HPDE6-E6E7 (cell line): ENCODE measurements at regions not wholly inside any gene's neighbourhood (a gene's known extent, or its start where the extent isn't known, plus 50 kb on each side); places are given as distances from the start of the nearest gene placed in this dataset.
"Not testable (repeated sequence)": the region's sequence is repeated elsewhere in the genome, so short reads cannot be mapped to it uniquely, and the experiment has no call there.

Source experiments
- DNase-seq: peaks from one replicate; pipeline ENCODE4 v3.0.0; 2011; ENCODE audit warnings: missing footprints; ENCODE audit errors: extremely low spot score

GRCh38 chr16:86229283-86229682, 281.0 kb upstream of the FOXF1 start:
- no peak for DNase-seq

- no peak for DNase-seq
These were observed 280.3 kb upstream of the FOXF1 start for GRCh38 chr16:86229866-86230656.

DNA sequence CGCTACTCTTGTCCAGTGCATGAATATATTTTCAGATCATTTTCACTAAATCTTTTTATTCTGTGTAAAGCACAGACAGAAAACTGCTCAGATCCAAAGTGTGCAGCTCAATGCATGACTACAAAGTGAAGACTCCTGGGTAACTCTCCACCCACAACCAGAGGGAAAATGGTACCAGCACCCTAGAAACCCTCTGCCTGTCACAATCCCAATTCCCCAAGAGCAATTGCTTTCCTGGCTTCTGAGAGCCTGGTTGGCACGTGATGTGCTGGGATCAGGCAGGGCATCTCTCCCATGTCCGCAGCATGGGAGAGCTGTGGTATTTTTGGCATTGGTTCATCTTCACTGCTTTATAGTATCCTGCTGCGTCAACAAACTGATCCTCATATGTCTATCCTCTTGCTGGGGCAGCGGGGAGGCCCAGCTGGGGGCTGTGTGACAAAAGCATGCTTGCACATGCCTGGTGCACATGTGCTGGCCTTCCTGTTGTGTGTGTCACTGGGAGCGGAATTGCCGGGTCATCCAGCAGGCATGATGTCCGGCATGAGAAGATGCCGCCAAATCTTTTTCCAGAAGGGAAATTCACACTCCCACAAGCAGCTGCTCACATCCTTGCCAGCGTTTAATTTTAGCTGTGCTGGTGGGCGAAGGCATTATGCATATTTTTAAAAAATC, 278.9 kb upstream of the FOXF1 start:
- DNase-seq: no peak

GRCh38 chr16:86231996-86232350, 278.4 kb upstream of the FOXF1 start:
- no peak for DNase-seq

DNA sequence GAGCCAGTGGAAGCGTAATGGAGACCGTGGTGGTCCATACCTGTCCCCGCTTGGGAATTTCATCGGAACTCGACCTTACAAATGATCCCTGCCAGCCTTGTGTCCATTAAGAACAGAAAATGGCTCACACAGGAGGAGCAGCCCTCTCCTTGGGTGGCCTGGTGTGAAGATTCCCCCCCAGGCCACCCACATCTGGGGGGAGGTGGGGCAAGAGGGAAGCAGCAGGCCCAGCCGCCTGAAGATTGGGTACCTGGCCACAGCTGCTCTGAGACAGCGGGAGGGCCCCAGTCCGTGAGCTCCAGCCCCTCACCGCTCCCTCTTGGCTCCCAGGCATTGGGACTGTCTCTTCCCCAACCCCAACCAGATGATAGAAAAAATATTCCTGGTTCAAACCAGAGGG, 277.8 kb upstream of the FOXF1 start:
- DNase-seq: no peak

- DNase-seq: not testable (repeated sequence)
These were observed 276.8 kb upstream of the FOXF1 start for GRCh38 chr16:86233506-86233905.

GRCh38 chr16:86239381-86239780, 270.9 kb upstream of the FOXF1 start:
- no peak for DNase-seq

DNA sequence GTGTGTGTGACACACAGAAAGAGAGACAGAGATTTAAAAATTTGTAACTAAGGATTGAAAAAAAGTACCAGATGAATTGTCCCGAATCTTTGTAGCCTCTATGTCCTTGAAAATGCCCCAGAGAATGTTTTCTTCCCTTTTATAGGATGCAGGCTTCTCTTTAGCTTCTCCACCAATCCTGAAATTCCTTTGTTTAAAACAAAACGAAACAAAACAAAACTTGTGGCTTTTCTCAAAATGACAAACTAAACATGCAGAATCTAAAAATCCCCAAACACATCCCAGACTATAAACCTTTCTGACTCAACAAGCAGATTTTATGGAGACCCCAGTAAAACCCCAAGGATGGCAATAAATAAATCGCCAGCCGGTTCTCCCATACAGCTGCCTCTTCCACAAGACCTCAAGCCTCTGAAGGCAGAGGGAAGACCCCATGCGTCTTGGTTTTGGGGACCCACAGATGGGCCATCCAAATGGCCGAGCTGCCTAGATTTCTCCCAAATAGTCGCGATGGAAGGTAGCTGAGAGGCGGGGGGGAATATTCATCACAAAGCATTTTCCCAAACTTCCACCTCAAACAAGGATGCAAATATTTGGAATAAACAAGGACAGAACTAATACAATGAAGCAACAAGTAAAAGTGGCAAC, 269.5 kb upstream of the FOXF1 start:
- DNase-seq: no peak

- DNase-seq: no peak
These were observed 268.6 kb upstream of the FOXF1 start for GRCh38 chr16:86241681-86242080.

- DNase-seq: no peak
These were observed 267.8 kb upstream of the FOXF1 start for GRCh38 chr16:86242244-86243122.

GRCh38 chr16:86243123-86243473, 267.2 kb upstream of the FOXF1 start:
- DNase-seq: no peak

GRCh38 chr16:86243571-86244154, 266.7 kb upstream of the FOXF1 start:
- no peak for DNase-seq

- DNase-seq: no peak
These were observed 266.2 kb upstream of the FOXF1 start for GRCh38 chr16:86244158-86244557.

DNA sequence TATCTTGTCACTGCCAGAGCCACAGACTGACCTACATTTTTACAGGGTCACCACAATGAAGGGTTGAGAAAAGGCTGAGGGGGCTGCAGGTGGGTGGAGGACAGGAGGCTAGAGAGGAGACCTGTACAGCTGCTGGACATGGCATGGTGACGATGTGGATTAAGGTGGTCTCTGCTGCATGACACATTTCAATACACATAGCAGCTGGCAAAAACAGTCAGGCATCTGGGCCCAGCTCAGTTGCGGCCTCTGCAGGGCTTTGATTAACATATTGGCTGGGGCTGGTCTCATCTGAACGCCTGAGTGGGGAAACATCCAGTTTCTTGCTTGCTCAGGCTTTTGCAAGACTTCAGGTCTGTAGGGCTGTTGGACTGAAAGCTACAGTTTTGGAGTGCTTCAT, 265.4 kb upstream of the FOXF1 start:
- no peak for DNase-seq

DNA sequence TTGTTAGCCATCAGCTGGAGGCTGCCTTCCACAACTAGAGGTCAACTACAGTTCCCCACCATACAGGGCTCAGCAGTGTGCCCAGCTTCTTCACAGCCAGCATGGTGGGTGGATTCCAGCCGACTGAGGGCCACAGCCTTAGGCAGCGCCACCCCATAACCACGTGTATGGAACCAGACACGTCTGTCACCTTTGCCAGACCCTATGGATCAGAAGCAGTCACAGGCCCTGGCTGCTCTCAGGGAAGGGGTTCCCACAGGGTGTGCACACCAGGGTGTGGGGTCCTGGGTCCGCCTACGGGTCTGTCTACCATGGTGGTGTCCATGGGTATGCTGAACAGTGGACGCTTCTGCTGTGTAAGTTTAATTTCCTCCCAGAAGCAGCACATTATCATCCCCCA, 265.0 kb upstream of the FOXF1 start:
- DNase-seq: no peak

GRCh38 chr16:86245895-86246294, 264.4 kb upstream of the FOXF1 start:
- DNase-seq: no peak

DNA sequence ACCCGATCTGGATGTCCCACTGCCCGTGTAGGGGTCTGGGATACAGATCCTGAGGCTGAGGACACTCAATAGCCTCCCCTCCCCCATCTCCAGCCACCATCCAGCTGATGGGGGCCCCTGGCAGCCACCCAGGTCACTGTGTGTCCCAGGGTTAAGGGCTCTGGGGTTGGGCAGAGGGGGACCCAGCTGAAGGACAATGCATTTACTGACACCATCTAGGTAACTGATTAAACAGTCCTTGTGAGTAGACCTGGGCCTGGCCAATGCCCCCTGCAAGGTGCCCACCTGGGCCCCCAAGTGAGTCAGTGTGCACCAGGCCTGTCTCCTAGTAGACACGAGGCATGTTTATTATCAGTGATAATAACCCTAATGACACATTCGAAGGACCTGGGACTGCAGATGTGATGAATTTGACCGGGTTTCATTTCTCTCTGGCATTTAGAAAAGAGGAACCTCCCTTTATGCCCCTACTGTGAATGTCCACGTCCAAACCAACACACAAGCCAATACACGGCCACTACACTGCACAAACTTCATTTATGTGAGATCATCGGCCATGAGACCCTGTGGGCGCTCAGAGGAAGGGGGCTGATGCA, 261.9 kb upstream of the FOXF1 start:
- no peak for DNase-seq

DNA sequence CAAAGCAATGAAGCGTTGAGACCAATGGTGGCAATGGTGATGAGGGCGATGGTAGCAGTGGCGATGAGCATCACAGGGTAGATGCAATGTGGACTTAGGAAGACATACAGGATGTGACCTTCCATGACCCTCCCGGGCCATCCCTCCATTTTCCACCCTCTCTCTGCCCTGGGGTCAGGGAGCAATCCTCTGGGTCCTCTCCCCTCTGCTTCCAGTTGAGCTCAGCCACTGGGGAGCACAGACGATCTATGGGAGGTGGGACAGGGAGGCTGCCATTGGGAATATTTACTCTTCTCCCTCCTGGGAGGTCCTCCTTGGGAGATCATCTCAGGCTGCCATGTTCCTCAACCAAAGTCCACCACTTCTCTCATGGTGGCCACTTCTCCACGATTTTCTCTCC, 260.7 kb upstream of the FOXF1 start:
- DNase-seq: no peak

GRCh38 chr16:86251682-86252081, 258.6 kb upstream of the FOXF1 start:
- no peak for DNase-seq

- no peak for DNase-seq
These were observed 257.7 kb upstream of the FOXF1 start for GRCh38 chr16:86252596-86252995.

DNA sequence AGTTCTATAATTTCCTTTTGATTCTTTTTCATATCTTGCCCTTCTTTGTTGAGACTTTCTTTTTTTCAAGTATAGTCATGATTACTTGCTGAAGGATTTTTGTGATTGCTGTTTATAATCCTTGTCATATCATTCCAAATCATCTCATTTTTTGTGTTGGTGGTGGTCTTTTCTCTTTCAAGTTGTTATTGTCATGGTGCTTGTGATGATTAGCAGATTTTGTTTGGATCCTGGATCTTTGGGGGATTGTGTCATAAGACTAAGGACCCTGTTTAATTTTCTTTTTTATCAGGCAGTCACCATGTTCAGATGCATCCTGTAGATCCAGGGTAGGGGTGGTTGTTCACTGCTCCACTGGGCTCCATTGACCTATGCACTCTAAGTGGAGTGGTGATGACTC, 254.4 kb upstream of the FOXF1 start:
- DNase-seq: no peak
